GM19397 (cell line): ENCODE measurements at regions not wholly inside any gene's neighbourhood (a gene's known extent, or its start where the extent isn't known, plus 50 kb on each side); places are given as distances from the start of the nearest gene placed in this dataset.
"Not testable (repeated sequence)": the region's sequence is repeated elsewhere in the genome, so short reads cannot be mapped to it uniquely, and the experiment has no call there.

ENCODE experiments used
- ATAC-seq: cut with Tn5 transposase; IDR thresholded peaks from one replicate; pipeline ENCODE4 v1.9.1; 2021; ENCODE audit warnings: mild to moderate bottlenecking, moderate library complexity; ENCODE audit not compliant: unreplicated experiment

DNA sequence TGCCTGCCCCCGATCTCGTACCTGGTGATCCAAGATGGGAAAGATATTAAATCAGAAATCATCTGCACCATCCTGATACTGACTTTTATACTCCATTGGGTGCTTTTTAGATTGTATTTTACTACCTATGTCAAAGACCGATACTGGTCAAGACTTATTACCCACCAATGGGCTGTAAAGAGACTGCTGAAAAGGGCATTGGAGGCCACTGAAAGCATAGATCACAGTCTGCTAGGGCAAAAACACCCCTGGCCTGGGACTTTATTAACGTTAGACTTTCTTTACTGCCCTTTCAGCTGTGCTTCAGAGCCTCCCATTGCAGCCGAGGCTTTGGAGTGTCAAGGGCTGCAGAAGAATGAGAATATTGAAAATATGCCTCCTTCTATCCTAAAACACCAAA, 472.8 kb upstream of the DDX18 start:
- no peak for ATAC-seq

DNA sequence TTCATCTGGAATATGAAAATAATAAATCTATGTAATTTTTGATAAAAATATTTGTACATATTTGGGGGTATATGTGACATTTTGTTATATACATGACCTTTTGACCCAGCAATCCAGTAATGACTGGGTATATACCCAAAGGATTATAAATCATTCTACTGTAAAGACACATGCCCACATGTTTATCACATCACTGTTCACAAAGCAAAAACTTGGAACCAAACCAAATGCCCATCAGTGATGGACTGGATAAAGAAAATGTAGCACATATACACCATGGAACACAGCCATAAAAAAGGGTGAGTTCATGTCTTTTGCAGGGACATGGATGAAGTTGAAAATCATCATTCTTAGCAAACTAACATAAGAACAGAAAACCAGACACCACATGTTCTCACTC, 472.1 kb upstream of the DDX18 start:
- ATAC-seq: no peak

DNA sequence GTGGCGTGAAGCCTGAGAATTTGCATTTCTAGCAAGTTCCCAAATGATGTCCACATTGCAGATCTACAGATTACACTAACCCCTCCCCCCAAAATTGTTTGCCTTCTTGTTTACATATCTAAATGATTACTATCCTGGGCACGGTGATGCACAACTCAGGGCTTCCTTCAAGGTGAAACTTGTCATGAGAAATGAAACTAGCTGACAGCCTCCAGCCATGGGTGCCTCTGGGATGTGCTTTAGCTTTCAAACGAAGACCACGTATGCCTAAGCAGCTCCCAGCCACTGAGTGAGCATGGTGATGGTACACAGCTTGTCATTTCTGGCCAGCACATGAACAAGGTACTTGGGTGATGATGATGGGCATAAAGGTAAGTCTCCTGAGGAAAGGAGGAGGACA, 464.8 kb upstream of the DDX18 start:
- no peak for ATAC-seq

DNA sequence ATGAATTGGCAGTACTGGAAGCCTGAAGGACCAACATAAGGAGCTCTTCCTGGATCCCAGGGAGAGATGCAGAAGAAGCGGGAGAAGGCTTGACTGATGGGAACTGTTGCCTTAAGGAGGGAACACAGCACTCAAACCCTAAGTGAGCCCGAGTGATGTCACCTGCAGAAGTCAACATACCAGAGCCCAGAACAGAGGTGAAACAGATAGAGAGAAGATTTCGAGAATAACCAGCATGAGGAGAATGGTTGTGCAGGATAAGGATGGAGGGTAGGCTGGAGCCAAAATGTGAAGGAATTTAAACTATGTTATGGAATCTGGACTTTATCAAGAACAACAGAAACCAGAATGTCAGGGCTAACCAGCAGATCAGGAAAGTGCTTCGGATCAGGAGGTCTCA, 463.1 kb upstream of the DDX18 start:
- no peak for ATAC-seq

DNA sequence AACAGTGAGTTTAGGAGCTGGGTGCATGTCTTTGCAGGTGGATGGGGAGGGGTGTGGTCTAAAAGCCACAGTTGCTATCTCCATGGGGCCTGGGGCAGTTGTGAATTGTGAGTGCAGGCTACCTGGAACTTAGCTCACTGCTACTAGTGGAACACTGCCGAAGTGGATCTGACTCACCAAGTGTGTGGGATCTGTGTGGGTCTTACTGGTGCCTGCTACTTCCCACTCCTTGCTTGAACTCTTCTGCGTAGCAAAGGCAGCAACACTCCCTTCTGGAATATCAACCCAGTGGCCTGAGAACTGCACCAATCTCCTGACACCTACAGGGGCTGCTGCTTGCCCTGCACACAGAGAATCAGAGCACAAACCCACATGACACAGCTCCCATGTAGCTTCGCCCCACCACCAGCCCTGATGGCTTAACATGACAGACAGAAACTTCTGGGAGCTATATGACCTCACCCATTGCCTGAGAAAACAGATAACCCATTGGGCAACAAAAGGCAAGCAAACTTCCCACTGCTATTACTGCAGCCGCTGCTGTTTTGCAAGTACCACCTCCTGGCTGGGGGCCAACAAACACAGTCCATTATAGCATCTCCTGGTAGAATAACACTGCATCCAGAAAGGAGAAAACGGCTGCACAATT, 455.1 kb upstream of the DDX18 start:
- ATAC-seq: no peak

DNA sequence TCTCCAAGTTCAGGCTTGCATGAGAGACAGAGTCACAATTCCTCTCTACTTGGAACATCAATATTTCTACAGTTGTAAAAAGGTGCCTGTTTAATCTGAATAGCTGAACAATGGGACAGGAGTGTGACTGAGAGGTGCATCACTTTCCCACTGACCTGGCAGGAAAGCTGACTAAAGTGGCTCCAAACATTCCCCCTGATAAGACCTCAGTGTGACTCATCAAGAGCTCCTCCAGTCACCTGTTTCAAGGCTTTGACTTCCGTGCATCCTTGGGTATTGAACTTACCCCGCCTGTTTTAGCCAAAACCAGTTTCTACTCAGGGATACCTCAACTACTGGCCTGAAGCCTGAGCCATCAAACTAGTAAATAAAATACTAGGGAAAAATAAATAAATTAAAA, 453.9 kb upstream of the DDX18 start:
- ATAC-seq: no peak

DNA sequence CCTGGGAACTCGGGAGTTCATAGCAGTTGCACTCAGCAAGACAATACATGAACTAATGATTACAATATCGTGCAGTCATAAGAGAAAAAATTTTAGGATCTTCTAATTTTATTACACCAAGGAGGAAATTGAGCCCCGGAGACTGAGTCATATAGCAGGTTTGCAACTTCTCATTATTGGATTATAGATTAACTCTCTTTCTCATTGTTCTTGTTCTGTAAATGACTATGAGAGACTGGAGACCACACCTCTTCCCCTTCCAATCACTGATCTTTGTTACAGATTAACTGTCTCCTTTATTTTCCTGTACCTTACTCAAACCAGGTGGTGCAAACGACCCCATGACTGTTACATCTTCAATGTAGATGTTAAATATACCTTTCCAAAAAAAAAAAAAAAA, 435.8 kb upstream of the DDX18 start:
- peak; percentile 73 for ATAC-seq

DNA sequence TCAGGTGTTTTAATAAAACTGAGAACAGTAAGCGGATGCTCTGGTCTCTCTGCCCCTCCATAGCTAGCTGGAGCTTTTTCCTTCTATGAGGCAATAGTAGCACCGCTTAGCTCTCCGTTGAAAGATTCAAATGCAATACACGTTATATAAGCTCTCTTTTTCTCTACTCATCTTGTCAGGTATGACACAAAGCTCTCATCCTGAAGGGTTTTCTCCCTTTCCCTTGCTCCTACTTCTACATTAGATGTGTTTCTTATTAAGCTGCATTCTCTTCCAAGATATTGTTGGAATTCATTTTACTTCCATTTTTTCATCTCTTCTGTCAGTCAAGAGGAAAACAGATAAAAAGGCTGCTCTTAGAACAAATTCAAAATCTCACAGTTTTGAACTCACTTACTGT, 434.6 kb upstream of the DDX18 start:
- ATAC-seq: no peak

DNA sequence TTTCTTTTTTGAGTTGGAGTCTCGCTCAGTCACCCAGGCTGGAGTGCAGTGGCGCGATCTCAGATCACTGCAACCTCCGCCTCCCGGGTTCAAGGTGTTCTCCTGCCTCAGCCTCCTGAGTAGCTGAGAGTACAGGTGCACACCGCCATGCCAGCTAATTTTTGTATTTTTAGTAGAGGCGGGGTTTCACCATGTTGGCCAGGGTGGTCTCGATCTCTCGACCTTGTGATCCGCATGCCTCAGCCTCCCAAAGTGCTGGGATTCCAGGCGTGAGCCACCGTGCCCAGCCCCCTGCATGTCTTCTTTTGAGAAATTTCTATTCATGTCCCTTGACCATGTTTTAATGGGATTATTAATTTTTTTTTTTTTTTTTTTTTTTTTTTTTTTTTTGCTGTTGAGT, 430.5 kb upstream of the DDX18 start:
- ATAC-seq: not testable (repeated sequence)

DNA sequence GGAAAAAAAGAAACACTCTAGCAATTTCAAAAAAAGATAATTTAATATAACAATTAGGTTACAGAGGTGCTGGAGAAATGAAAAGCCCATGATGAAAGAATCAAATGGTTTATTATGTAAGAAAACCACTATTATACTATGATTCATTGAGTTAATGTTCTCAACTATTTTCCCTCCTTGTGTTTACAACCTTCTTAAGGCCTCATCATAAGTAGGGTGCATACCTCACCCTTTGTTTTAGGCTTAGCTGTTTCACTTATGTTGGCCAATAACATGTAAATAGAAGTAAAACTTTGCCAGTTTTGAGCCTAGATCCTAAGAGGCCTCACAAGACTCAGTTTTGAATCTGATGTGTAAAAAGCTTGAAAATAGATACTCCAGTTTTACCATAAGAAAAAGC, 418.3 kb upstream of the DDX18 start:
- ATAC-seq: no peak

DNA sequence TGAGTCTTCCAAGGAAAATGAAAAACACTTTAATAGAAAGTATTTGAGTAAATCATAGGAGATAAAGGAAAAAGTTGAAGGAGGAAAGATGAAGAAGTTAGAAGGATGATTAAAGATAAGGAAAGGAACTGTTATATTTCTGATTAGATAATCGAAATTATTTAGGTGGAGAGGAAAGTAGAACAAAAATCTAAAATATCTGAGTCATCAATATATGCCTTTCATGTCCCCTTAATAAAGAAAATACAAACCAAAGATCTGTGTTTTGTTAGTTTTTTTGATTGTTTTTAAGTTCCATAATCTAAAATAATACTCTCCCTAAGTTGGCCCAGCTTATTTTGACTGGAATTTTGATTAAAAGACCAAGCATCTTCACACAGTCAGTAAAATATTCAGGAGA, 412.9 kb upstream of the DDX18 start:
- no peak for ATAC-seq

DNA sequence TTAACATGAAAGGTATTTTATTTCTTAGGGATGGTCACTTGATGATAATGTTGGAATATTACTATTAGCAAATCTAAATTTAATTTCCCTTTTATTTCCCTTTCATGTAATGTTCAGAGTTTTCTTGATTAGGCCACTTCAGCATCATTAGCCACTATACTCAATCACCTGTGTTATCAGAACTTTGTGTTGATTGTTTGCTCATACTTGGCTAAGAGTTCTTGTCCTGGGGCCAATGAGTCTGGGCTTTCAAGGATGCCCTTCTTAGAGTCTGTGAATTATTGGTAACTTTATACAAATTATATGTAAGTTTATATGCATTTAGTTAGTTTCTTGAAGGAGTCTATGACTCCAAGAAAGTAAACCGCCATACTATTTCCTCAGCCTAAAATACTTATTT, 408.0 kb upstream of the DDX18 start:
- ATAC-seq: no peak

DNA sequence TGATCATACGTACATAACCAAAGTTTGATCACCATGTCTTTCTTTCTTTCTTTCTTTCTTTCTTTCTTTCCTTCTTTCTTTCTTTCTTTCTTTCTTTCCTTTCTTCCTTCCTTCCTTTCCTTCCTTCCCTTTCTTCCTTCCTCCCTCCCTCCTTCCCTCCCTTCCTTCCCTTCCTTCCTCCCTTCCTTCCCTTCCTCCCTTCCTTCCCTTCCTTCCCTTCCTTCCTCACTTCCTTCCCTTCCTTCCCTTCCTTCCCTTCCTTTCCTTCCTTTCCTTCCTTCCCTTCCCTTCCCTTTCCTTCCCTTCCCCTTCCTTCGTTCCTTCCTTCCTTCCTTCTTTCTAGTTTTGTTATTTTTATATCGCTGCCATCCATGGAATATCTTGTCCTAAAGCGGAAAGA, 406.7 kb upstream of the DDX18 start:
- ATAC-seq: no peak

DNA sequence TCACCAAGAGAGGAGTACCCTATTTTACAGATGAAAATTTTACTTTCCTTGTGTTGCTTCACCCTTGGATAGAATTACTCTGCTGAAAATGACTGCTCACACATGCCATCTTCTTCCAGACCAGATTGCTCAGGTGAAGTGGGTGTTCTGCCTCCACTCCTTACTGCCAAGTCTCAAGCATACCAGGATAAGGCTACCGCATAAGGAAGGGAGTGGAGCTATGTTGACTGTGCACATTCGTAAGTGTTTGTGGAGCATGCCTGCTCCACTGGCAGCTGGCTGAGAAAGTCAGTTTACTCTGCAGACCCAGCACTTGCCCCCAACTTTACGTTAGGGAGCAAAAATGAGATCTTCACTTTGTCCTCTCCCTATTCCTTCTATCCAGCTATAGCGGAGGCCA, 405.0 kb upstream of the DDX18 start:
- no peak for ATAC-seq

DNA sequence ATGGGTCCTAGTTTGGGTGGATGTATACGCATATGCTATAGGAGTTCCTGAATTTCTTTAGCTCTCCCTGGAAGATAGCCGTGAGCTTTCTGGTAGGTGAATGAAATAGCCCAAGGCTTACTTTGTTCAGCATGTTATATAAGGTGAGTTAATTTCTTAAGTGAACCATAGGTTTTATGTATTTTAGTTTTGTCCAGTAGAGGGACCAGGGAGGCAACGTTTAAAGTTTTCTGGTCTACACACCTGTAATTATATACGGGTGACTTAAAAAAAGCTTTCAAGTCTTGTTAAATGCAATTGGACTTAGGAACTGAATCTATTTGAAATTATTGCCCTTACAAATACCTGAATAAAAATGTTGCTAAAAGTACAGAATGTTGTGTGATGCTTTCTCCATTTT, 402.5 kb upstream of the DDX18 start:
- ATAC-seq: no peak

DNA sequence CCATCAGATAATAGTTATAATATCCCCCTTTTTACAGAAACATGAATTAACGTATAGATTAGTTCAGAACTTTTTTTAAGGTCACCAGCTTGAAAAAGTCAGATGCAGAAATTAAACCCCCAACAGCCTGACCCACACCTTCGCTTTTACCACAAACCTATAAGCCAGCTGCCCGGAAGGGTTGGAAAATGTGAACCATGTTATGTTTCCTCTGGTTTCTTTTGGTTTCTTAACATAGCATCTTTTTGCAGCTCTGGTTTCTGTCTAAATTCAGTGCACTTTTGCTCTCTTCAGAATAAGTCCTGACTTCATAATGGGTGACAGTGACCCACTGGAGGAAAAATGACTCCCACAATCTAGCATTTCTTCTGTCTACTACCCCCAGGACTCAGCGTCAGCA, 381.7 kb upstream of the DDX18 start:
- ATAC-seq: no peak

DNA sequence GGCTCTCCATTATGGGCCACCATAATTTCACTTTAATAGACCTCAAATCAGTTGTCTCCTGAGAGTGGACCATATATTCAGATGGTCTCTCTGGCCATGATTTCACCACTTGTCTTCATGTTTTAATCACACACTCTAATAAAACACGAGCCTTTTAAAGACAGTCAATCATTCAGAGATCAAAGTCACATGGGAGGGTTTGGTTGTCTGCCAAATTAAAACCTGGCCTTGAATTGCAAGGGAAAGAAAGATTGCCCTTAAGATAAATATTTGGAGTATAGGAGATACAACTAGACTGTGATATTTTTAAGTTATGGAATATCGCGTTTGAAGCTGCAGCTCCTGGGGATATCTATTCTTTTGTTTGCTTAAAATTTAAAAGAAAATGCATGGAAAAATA, 377.8 kb upstream of the DDX18 start:
- no peak for ATAC-seq

DNA sequence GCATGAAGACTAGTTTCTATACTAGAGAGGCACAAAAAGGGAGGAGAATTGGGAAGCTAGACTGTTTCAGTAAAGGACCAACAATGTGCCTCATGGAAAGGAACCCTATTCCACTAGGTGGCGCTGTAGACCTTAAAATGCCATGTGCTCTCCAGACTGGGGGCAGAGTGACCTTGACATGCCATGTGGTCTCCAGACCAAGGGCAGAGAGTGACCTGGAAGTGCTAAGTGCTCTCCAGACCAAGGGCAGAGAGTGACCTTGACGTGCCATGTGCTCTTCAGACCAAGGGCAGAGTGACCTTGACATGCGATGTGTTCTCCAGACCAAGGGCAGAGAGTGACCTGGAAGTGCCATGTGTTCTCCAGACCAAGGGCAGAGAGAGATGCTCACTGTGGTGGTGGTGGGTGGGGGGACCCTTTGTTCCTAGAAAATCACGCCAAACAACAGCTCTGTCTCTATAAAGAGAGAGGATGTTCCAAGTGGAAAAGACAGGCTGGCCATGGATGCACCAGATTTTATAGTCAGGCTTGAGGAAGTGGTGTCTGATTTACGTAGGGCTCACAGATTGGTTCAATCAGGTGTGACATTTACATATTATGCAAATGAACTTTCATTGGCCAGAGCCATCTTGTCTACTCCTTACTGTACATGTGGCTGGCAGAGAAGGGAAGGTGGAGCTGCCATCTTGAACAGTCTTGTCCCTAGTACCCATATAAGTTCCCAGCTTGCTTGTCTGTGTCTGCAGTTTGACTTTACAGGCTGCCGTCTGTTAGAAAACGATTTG, 344.0 kb upstream of the DDX18 start:
- ATAC-seq: peak; percentile 80

DNA sequence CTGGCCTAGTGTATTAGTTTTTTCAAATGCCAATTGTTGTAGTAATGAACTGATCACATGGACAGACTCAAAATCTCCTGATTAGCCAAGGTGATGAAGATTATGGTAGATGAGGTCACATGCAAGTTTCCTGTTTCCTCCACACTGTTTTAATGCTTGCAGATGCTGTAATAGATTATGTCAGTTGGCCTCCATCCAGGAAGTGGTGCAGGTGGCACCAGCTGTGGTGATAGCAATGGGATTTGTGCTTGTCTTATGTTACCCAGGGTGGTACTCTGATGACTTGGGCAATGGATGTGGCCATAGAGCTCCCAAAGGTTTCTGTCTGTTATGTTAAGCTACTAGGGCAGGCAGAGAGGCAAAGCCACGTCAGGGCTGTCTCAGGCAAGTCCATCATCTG, 332.9 kb upstream of the DDX18 start:
- no peak for ATAC-seq

DNA sequence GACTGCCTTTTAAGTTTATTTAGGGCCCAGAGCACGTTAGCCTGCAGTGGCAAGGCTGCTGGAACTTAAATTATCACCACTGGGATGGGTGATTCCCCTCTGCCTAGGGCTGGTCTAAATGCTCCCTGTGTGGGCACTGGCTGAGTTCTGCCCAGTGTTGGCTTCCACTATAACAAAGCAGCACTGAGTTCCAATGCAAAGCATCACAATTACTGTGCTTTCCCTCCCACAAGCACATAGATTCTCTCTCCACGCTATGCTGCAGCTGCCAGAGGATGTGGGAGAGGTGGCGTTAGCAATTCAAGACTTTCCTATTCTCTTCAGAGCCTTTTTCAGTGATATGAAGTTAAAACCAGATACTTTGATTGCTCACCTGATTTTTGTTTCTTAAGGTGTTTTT, 328.9 kb upstream of the DDX18 start:
- no peak for ATAC-seq

DNA sequence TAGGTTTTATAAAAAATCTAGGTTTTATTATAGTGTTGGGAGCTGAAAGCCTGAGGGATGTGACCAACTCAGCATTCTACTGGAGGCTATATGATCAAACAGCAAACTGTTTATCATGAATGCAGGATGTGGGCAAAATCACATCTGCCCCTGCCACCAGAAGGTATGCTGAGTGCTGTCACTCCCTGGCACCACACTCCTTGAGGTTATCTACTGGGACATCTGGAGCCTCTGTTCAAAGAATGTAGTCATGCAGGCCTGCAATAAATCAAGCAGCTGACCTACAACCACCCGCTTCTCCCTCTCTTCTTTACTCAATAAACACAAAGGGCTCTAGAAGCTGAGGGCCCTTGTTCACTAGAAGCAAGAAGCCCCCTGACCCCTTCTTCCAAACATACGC, 328.4 kb upstream of the DDX18 start:
- ATAC-seq: no peak

DNA sequence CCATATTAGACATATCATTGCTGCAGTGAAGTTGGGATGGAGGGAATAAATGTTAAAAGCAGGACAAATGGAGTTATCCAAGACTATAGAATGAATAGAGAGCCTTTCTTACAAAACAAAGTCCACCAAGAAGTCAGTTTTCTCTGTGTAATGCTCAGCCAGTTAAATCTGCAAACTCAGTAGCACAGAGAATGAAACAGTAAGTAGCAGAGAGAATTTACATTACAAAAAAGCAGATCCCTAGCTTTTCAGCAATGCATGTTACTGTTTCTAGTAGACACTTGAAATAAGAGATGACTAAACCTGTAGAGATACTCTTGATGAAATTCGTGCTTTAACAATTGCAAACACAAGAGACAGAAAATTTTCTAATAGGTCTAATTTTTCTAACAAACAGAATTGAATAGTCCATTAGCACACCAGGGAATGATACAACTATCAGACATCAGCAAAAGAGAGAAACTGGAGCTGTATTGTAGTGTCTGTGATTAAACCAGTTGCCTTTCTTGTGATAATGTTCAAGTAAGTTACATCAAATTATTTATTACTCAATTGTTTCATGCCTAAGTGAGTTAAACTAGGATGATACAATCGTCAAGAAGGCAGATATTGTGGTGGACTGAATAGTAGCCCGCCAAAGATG, 322.2 kb upstream of the DDX18 start:
- ATAC-seq: no peak
